GM10248 (cell line): ENCODE measurements at regions not wholly inside any gene's neighbourhood (a gene's known extent, or its start where the extent isn't known, plus 50 kb on each side); places are given as distances from the start of the nearest gene placed in this dataset.

Experiments used
- CTCF ChIA-PET: fragments of 300-600 bp; sonication (Branson Sonifier 250); formaldehyde crosslinking; extraction: SDS; loops from one replicate; lab custom pipeline; 2021; ENCODE audit warnings: antibody characterized with exemption; lab: Yijun Ruan, JAX
- POLR2A ChIA-PET: fragments of 350-650 bp; sonication (Branson Sonifier 250); formaldehyde crosslinking; extraction: SDS; loops from one replicate; lab custom pipeline; 2020; ENCODE audit warnings: antibody characterized with exemption; lab: Yijun Ruan, JAX
- DNase-seq: peaks from one replicate; pipeline ENCODE4 v3.0.0; 2012; ENCODE audit errors: extremely low spot score
- TF ChIP-seq, protein P1 (sequence below): IDR thresholded peaks from 2 replicates; pipeline ENCODE4 v1.5.1; 2012; ENCODE audit warnings: mild to moderate bottlenecking, low read depth; ENCODE audit errors: extremely low read depth, missing control alignments, control extremely low read depth

DNA sequence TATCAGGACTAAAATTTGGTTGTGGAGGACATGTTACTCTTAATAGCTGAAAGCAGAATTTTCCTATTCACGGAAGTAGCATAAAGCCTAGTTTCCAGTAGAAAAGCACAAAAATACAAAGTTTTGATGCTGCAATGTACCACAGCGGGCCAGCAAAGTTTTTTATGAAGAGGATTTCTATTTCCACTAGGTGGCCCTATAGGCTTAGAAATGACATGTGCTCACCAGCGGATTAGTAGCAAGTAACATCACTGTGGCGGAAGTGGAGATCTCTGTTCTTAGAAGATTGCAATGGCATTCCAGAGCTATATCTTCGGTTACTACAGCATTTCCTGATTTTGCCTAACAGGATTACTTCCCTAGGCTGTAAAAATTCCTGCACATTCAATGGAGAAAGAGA, 1219.0 kb upstream of the EYS start:
- DNase-seq, result no peak
- CTCF ChIA-PET, result no interaction called here
- POLR2A ChIA-PET, result no interaction called here
- TF ChIP-seq, protein P1, sequence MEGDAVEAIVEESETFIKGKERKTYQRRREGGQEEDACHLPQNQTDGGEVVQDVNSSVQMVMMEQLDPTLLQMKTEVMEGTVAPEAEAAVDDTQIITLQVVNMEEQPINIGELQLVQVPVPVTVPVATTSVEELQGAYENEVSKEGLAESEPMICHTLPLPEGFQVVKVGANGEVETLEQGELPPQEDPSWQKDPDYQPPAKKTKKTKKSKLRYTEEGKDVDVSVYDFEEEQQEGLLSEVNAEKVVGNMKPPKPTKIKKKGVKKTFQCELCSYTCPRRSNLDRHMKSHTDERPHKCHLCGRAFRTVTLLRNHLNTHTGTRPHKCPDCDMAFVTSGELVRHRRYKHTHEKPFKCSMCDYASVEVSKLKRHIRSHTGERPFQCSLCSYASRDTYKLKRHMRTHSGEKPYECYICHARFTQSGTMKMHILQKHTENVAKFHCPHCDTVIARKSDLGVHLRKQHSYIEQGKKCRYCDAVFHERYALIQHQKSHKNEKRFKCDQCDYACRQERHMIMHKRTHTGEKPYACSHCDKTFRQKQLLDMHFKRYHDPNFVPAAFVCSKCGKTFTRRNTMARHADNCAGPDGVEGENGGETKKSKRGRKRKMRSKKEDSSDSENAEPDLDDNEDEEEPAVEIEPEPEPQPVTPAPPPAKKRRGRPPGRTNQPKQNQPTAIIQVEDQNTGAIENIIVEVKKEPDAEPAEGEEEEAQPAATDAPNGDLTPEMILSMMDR, result no peak

DNA sequence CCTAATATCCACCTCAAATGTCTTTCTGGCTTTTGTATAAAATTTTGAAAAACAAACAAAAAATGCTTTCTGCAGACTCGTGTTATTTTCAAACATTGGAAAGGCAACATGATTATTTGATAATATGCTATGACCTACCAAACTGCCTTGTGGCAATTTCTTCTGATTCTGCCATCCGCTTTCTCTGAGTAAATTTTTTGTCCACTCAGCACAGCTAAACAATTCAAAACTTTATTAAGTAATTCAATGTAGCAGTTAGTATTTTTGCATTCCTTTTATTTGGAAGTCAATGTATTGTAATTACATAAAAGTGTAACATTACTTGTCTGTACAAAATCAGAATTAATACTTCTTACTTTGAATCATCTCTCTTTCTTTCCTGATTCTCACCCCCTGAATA, 1206.6 kb upstream of the EYS start:
- no peak for DNase-seq
- ChIA-PET CTCF (no interaction called here), POLR2A (no interaction called here)
- TF ChIP-seq, protein P1, result no peak

DNA sequence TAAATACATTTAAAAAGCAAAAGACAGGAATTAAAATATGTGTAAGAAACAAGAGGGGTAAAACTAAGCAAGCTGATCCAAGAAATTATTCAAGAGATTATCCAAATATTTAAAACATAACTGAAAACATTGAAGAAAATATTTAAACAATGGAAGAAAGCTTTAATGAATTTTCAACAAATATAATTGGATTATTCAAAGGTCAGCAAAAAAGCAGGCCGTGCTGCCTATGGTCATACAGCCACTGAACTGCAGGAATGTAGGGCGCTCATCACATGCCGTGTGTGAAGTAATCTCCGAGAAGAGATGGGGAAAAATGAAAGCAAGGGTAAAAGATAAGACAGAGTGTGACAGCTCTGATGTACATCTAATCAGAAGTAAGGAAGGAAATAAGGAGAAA, 1195.4 kb upstream of the EYS start:
- ChIA-PET POLR2A (no interaction called here), CTCF (no interaction called here)
- no peak for DNase-seq
- TF ChIP-seq, protein P1, result no peak

DNA sequence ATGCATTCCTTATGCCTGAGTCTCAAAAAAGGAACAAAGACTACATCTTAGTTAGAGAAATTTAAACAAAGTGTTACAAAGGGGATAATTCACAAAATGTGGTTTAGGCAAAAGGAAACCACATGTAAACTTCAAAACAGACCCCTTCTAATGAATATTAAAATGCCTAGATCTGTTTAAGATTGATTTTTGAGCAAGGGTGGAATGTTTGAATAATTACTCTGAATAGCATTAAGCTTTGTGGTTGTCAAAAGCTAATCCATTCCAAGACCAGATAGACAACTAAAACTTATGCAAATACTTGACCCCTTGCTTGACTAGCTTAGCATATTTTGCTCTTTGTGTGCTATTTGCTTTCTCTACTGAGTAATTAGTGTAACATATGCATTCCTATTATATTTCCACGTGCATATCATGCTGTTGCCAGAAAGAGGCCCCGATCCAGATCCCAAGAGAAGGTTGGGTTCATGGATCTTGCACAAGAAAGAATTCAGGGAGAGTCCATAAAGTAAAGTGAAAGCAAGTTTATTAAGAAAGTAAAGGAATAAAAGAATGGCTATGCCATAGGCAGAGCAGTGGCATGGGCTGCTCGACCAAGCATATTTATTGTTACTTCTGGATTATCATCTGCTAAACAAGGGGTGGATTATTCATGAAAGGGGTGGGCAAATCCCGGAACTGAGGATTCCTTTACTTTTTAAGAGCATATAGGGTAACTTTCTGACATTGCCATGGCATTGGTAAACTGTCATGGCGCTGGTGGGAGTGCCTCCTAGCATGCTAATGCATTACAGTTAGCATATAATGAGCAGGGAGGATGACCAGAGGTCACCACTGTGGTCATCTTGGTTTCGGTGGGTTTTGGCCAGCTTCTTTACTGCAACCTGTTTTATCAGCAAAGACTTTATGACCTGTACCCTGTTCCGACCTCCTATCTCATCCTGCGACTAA, 1193.4 kb upstream of the EYS start:
- CTCF ChIA-PET, result interaction anchor here (1.0 to 1.1 kb wide), 2 partner anchors 13 to 53 kb away, joined by 3 read pairs; no protein-coding TSS in a partner anchor
- DNase-seq, result no peak
- TF ChIP-seq, protein P1, result no peak
- POLR2A ChIA-PET, result no interaction called here

DNA sequence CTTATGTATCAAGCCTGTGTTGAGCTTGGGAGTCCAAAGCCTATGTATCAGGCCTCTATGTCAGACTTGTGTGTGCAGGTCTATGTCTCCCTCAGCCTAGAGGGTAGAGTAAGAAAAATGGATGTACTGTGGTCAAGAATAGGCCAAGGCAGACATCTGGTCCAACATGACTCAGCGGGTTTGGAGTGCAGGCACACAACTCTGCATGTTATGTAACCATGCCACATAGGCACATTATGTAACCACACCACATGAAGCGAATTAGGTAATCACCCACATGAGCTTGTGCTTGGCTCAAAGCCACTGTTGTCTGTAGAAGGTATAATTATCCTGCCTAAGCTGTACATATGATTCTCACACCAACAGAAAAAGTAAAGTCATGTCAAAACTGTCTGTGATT, 1190.5 kb upstream of the EYS start:
- CTCF ChIA-PET, result interaction anchor here (0.9 to 1.6 kb wide), 3 partner anchors 9 to 15 kb away, joined by 3 to 6 read pairs (median 4); no protein-coding TSS in a partner anchor
- no peak for DNase-seq
- POLR2A ChIA-PET, result no interaction called here
- TF ChIP-seq, protein P1, result no peak

DNA sequence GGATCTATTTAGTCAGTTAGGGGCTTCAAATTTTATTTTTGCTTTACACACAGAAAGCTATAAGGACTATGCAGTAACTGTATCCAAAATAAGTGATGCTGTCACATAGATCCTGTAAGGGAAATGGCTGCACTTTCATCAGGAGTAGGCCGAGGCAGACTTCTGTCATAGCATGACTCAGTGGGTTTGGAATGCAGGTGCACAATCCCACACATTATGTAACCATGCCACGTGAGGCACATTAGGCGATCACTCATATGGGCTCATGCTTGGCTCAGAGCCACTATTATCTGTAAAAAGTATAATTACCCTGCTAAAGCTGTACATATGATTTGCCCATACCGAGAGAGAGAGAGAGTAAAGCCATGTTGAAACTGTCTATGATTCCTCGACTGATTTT, 1189.4 kb upstream of the EYS start:
- TF ChIP-seq, protein P1, result no peak
- CTCF ChIA-PET, result interaction anchor here (1.6 kb wide), 1 partner anchor 8 kb away, joined by 6 read pairs; no protein-coding TSS in a partner anchor
- DNase-seq, result no peak
- POLR2A ChIA-PET, result no interaction called here
